Right atrium auricular region (tissue), 2 donors: ENCODE measurements at regions not wholly inside any gene's neighbourhood (a gene's known extent, or its start where the extent isn't known, plus 50 kb on each side); places are given as distances from the start of the nearest gene placed in this dataset.
"Not testable (repeated sequence)": the region's sequence is repeated elsewhere in the genome, so short reads cannot be mapped to it uniquely, and the experiment has no call there.

ENCODE experiments used
- DNase-seq: peaks from one replicate; pipeline ENCODE4 v3.0.0-alpha.2; 2019; ENCODE audit warnings: low spot score
- H3K27ac ChIP-seq, 2 donors: fragments of 200-600 bp; sonication (generic); 1 replicate in 1 of 2; 2 replicates in 1 of 2; pipeline ENCODE4 v1.5.1; 2016 to 2019
- H3K27me3 ChIP-seq, 2 donors: fragments of 200-600 bp; sonication (generic); one replicate each; pipeline versions ENCODE4 v1.5.1 to v1.6.0; 2017 to 2019
- H3K36me3 ChIP-seq: fragments of 200-600 bp; sonication (generic); one replicate; pipeline ENCODE4 v1.5.1; 2016
- H3K4me1 ChIP-seq, 2 donors: fragments of 200-600 bp; sonication (generic); one replicate each; pipeline versions ENCODE4 v1.5.1 to v1.6.0; 2017 to 2019
- H3K4me3 ChIP-seq, 2 donors: fragments of 200-600 bp; sonication (generic); 1 replicate in 1 of 2; 2 replicates in 1 of 2; pipeline ENCODE4 v1.5.1; 2017 to 2019; ENCODE audit warnings: mild to moderate bottlenecking in 1 of 2, moderate library complexity in 1 of 2
- H3K9me3 ChIP-seq, 2 donors: fragments of 200-600 bp; sonication (generic); one replicate each; pipeline ENCODE4 v1.5.1; 2019
- TF ChIP-seq, protein P1 (sequence below), 2 donors: fragments of 200-600 bp; sonication (generic); IDR thresholded peaks; one replicate each; pipeline ENCODE4 v1.5.1; 2019; ENCODE audit warnings: antibody characterized with exemption in 2 of 2

DNA sequence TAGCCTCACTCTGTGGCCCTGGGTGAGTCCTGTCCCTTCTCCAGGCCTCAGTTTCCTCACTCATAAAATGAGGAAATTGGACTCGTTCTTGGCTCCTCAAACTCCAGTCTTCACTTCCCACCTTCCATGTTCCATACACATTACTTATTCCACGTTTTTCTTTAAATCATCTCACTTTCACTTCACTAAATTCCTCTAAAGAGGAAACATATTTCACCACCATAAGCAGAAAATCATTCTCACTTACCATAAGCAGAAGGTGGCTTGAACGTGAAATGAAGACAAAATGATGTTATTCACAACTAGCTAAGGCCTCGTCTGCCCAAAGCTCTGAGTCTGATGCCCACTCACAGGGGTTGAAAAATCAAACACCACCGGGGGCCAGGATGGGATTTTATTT lies 278.3 kb downstream of the ADGRD1 start:
- no peaks in the 10 kb centered on the region for H3K27me3 ChIP-seq
- H3K9me3 ChIP-seq: peaks cover 0 to 9% of the 10 kb centered on the region in 2 donors
- H3K27ac ChIP-seq: no peak overlapping the region
- DNase-seq: no peak
- H3K4me3 ChIP-seq: no peak overlapping the region
- H3K36me3 ChIP-seq: no peaks in the 10 kb centered on the region
- TF ChIP-seq, protein P1, sequence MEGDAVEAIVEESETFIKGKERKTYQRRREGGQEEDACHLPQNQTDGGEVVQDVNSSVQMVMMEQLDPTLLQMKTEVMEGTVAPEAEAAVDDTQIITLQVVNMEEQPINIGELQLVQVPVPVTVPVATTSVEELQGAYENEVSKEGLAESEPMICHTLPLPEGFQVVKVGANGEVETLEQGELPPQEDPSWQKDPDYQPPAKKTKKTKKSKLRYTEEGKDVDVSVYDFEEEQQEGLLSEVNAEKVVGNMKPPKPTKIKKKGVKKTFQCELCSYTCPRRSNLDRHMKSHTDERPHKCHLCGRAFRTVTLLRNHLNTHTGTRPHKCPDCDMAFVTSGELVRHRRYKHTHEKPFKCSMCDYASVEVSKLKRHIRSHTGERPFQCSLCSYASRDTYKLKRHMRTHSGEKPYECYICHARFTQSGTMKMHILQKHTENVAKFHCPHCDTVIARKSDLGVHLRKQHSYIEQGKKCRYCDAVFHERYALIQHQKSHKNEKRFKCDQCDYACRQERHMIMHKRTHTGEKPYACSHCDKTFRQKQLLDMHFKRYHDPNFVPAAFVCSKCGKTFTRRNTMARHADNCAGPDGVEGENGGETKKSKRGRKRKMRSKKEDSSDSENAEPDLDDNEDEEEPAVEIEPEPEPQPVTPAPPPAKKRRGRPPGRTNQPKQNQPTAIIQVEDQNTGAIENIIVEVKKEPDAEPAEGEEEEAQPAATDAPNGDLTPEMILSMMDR (IDR thresholded peaks at IDR 0.05): no peak
- peaks cover 0 to 10% of the 10 kb centered on the region in 2 donors for H3K4me1 ChIP-seq

DNA sequence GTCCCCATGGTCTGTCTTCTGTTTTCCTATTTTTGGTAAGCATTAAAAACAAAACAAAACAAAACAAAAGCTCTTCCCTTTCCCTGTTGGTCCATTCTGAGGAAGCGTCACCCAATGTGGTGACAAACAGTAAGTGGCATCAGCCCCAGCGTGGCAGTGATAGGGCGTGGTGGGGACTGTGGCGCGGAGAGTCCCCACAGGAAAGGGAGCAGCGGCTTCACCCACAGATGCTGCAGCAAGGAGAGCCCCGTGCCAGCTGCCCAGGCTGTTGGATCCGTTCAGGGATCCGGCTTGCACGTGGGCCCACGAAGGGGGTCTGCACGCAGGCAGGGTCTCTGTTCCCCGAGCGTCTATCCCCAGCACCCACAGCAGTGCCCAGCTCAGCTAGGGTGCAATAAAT lies 279.2 kb downstream of the ADGRD1 start:
- H3K36me3 ChIP-seq, DNase-seq, H3K4me3 ChIP-seq, H3K9me3 ChIP-seq, H3K27me3 ChIP-seq, H3K27ac ChIP-seq: not testable (repeated sequence)
- H3K4me1 ChIP-seq: peaks cover 0 to 10% of the 10 kb centered on the region in 2 donors

DNA sequence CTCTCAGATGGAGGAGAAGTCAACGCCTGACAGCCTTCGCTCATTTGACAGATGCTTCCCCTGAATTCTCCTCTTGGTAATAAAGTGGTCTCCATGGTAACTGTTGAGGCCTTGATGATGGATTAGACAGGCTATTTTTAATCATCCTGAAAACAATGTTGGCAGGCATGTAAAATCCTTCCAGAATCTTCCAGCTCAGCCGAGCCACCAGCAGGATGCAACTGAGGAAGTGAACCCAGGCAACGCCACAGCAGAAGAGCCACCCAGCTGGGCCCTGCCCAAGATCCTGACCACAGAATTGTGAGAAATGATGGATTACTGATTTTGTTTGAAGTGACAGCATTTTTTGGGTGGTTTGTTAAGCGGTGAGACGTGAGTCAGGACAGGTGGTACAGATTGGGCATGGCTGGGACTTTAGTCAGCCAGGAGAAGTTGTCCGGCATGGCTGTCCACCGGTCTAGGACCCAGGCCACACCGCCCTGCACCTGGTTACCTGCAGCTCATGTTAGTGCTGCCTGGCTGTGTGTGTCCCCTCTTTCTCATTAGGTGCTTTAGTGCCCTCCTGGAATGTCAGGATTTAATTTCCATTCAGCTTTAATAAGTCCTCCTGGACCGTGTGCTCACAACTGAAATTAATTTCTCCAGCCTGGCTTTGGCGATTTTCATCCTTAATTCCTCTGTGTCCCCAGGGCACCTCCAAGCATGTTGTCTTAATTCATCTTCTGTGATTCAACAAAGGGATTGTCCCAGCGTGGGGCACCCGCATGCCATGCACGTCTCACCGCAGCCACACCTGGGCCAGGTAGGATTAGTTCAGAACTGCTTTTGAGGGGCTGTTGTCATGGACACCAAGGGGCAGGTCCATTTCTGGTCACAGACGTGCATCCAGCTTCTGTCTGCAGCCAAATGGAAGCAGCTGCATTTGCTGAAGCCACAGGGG lies 280.4 kb downstream of the ADGRD1 start:
- not testable (repeated sequence) for DNase-seq, H3K4me3 ChIP-seq, H3K36me3 ChIP-seq, H3K9me3 ChIP-seq, H3K27ac ChIP-seq, H3K27me3 ChIP-seq
- peaks cover 0 to 10% of the 10 kb centered on the region in 2 donors for H3K4me1 ChIP-seq

DNA sequence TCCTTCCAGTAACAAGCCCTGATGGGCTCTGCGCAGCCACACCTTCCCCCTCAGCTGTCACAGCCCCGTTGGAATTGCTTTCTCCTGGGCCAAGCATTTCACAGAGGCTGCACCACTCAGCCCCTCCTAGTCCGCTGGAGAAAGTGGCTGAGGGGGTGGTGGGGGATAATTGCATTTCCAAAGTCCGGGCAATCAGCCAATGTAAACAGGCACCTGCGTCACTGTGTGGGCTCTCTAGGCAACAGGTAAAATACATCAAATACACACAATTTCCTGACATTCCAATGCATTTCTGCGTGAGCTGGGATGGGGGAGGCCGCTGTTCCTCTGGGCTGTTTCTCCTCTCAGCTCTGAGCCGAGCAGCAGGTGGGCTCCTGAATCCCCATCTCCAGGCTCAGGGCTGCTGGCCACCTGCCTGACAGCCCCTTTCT lies 281.1 kb downstream of the ADGRD1 start:
- not testable (repeated sequence) for H3K36me3 ChIP-seq, H3K9me3 ChIP-seq, H3K4me3 ChIP-seq, DNase-seq, H3K27me3 ChIP-seq, H3K4me1 ChIP-seq, H3K27ac ChIP-seq

DNA sequence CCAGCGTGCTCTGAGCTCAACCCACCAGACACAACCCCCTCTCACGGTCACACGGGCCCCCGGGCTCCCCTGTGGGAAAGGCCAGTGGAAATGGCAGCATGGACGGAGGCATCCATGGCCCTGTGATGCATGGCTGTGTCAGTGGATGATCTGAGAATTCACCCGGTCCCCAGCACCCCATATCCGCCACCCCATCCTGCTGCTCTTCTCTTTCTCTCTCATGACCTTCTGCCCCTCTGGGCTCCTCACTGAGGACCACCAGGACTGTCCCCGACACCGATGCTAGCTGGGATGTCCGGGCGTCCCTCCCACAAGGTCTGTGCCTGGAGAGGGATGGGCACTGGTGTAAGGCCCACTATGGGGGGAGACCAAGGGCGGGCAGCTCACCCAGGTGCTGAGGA lies 282.2 kb downstream of the ADGRD1 start:
- DNase-seq: no peak
- H3K27ac ChIP-seq: no peak overlapping the region
- H3K4me1 ChIP-seq: no peaks in the 10 kb centered on the region
- H3K4me3 ChIP-seq: no peak overlapping the region
- no peaks in the 10 kb centered on the region for H3K36me3 ChIP-seq
- TF ChIP-seq, protein P1 (IDR thresholded peaks at IDR 0.05): no peak
- peaks cover 0 to 9% of the 10 kb centered on the region in 2 donors for H3K9me3 ChIP-seq
- H3K27me3 ChIP-seq: no peaks in the 10 kb centered on the region

DNA sequence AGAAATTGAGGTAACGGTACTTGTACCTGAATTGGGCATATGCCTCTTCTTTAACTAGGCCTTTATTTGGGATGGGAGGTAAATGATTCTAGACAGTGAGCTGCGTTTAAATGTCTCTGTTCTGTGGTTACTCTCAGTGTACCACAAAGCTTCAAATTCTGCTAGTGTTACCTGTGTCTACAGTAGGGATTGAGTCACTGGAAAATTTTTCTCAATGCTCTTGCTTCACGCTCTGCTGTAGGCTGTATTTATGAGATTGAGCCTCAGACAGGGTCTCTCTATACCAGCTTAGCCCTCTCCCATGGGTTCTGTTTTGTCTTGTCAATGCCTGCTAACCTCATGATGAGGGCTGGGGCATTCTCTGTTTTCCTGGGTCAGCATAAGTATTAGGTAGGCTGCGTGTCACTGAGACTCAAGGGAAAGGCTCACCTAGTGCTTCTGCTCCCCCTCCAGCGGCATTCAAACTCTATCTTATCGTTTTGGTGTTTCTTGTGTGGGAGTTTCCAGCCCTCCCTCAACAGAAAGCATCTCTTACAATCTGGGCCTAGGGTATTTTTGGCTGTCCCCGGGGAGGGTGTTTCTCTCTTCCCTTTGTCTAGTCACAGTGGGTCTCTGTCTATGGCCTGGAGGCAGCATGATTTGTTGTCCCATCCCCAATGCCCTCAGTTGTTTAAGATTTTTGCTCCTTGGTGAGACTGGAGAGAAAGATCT lies 285.8 kb downstream of the ADGRD1 start:
- Histone ChIP-seq H3K36me3 (no peaks in the 10 kb centered on the region), H3K27ac (no peak overlapping the region), H3K4me1 (no peaks in the 10 kb centered on the region), H3K9me3 (no peaks in the 10 kb centered on the region), H3K4me3 (no peak overlapping the region), H3K27me3 (no peaks in the 10 kb centered on the region)
- no peak for DNase-seq
- TF ChIP-seq, protein P1 (IDR thresholded peaks at IDR 0.05): no peak

DNA sequence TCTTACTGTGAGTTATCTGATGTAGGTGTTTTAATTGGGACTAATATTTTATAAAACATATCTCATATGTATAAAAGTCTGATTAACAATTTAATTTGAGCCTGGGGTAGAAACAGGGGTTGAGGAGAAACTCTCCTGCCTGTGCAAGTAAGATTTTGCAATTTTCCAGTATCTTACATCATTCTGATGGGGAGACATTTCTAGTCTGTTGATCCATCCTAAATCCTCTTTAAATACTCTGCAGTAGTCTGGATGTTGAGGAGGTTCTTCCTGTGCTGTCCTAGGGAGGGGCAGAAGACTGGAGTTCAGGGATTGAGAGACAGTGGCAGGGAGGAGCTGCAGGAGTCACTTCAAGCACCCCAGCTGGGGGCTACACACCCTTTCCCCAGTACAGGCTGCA lies 287.8 kb downstream of the ADGRD1 start:
- H3K27me3 ChIP-seq: no peaks in the 10 kb centered on the region
- no peaks in the 10 kb centered on the region for H3K4me1 ChIP-seq
- no peaks in the 10 kb centered on the region for H3K9me3 ChIP-seq
- DNase-seq: no peak
- TF ChIP-seq, protein P1 (IDR thresholded peaks at IDR 0.05): no peak
- no peak overlapping the region for H3K27ac ChIP-seq
- H3K4me3 ChIP-seq: no peak overlapping the region
- H3K36me3 ChIP-seq: no peaks in the 10 kb centered on the region
